ENCODE measurements at regions not wholly inside any gene's neighbourhood (a gene's known extent, or its start where the extent isn't known, plus 50 kb on each side); places are given as distances from the start of the nearest gene placed in this dataset.
"Not testable (repeated sequence)": the region's sequence is repeated elsewhere in the genome, so short reads cannot be mapped to it uniquely, and the experiment has no call there.

- not testable (repeated sequence) for TF ChIP-seq POLR2AphosphoS5 (IDR thresholded peaks at IDR 0.05; ENCODE audit: low read depth, low read length); MXI1 (IDR thresholded peaks at IDR 0.05; ENCODE audit: low read depth, low read length); EP300 (IDR thresholded peaks at IDR 0.05; ENCODE audit: borderline replicate concordance in 1 of 2, low read depth in 1 of 2, low read length in 1 of 2); FOXJ3 (CRISPR knock-in tag; IDR thresholded peaks at IDR 0.05); USF1 (IDR thresholded peaks at IDR 0.05; ENCODE audit: borderline replicate concordance, low read depth); ZBTB33 (IDR thresholded peaks at IDR 0.05; ENCODE audit: borderline replicate concordance, low read depth)
- TF ChIP-seq, protein P1, sequence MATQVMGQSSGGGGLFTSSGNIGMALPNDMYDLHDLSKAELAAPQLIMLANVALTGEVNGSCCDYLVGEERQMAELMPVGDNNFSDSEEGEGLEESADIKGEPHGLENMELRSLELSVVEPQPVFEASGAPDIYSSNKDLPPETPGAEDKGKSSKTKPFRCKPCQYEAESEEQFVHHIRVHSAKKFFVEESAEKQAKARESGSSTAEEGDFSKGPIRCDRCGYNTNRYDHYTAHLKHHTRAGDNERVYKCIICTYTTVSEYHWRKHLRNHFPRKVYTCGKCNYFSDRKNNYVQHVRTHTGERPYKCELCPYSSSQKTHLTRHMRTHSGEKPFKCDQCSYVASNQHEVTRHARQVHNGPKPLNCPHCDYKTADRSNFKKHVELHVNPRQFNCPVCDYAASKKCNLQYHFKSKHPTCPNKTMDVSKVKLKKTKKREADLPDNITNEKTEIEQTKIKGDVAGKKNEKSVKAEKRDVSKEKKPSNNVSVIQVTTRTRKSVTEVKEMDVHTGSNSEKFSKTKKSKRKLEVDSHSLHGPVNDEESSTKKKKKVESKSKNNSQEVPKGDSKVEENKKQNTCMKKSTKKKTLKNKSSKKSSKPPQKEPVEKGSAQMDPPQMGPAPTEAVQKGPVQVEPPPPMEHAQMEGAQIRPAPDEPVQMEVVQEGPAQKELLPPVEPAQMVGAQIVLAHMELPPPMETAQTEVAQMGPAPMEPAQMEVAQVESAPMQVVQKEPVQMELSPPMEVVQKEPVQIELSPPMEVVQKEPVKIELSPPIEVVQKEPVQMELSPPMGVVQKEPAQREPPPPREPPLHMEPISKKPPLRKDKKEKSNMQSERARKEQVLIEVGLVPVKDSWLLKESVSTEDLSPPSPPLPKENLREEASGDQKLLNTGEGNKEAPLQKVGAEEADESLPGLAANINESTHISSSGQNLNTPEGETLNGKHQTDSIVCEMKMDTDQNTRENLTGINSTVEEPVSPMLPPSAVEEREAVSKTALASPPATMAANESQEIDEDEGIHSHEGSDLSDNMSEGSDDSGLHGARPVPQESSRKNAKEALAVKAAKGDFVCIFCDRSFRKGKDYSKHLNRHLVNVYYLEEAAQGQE (IDR thresholded peaks at IDR 0.05; ENCODE audit: low read depth, low read length), result not testable (repeated sequence)
Measured at GRCh38 chr7:45784775-45785174, 88.1 kb downstream of the CCDC201 start.

All from SK-N-SH (cell line).